ENCODE measurements at regions not wholly inside any gene's neighbourhood (a gene's known extent, or its start where the extent isn't known, plus 50 kb on each side); places are given as distances from the start of the nearest gene placed in this dataset.
"Not testable (repeated sequence)": the region's sequence is repeated elsewhere in the genome, so short reads cannot be mapped to it uniquely, and the experiment has no call there.

DNA sequence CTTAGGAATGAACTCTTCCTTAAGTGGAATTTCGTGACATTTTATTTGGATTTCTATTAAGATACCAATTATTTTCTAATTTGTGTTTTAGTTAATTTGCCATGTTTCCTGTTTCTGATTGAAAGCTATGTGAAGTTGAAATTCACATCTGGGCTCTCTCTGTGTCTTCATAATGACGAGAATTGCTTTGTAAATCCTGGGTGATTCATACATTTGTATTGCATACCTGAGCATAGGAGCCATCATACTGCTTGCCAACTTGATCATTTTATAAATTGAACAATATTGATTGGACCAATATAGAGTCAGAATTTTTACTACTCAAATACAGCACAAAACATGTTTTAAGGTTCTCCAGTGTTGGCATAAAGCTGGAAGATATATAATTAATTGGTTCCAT lies 817.9 kb downstream of the BRINP3 start:
- no peak for DNase-seq (ENCODE audit: low spot score)

DNA sequence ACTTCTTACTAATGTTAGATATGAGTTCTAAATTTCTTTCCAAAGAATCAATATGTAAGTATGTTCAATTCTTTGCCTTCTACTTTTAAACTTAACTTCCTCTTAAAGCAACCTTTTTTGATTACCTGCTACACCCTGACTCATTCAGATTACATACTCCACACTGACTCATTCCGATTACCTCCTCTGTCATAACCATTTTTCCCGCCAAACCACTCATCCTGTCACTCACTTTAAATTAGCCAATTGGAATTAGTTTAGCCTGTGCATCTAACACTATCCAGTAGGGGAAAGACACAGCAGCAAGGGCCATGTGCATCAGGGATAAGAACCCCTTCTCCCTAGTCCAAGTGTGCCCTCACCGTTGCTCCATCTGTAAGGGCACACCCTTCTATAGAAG lies 815.5 kb downstream of the BRINP3 start:
- no peak for DNase-seq (ENCODE audit: low spot score)

DNA sequence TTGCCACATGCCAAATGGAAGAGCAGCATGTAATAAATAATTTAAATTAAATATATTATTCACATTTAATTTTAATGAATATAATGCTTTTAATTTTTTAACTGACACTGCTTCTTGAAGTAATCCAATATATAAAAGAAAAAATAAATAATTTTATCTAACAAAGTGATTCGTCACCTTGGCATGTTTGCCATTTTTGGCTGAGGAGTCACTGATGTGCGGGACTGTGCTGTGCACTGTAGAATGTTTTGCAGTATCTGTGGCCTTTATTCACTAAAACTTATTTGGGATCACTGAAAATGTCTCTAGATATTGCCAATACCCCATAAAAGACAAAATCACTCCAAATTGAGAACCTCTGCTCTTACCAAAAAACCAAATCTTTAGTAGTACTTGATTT lies 807.8 kb downstream of the BRINP3 start:
- no peak for DNase-seq (ENCODE audit: low spot score)

DNA sequence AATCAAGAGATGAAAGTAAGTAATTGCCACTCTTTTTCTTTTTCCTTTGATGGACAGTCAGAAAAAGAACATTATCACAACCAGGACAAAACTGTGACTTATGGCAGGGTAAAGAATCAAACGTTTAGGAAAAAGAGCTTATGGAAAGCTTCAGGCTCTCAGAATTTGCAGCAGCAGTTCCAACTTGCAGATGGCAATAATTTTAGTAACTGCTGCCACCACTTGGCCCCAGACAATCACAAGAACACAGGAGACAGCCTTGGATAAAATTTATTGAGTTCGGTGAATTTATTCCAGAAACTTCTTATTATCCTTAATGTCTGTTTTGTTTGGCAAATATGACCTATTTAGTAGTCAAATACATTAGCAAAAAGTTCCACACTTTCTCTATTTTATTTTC lies 804.4 kb downstream of the BRINP3 start:
- DNase-seq (ENCODE audit: low spot score) = no peak

DNA sequence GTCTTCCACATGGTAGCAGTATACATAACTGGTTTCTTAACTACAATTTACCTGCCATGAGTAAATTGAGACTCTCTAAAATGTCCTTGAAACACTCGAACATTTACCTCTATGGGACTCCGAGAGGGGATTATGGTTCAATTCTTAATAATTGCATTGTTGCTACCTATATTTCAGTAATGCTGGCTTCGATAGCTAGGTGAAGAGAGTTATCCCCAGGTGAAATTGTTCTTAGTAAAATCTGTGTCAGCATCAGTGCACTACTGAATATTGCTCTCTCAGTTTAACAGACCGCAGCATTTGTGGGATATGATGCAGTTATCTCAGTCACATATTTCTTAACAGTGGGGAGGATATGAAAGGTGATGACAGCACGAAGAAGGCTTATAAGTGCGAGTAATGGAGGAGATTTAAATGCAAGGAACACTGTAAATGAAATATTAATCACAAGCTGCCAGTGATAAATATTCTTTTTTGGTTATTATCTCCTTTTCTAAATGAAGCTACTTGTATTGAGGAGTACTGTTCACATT lies 801.9 kb downstream of the BRINP3 start:
- DNase-seq (ENCODE audit: low spot score) = no peak

DNA sequence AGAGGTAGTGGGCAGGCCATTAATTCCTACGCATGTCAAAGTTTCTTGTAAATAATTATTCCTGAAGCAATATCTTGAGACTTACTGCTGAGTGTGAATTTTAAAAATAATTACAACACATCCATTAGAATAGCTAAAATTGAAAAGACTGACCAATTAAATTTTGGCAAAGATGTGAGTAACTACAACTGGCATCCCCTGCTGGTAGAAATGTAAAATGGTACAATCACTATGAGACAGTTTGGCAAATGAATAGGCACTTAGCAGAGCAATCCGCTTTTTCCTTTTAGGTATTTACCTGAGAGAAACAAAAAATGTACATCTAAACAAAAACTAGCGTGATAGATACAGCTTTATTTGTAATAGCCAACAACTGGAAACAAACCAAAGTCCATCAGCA lies 798.9 kb downstream of the BRINP3 start:
- no peak for DNase-seq (ENCODE audit: low spot score)

DNA sequence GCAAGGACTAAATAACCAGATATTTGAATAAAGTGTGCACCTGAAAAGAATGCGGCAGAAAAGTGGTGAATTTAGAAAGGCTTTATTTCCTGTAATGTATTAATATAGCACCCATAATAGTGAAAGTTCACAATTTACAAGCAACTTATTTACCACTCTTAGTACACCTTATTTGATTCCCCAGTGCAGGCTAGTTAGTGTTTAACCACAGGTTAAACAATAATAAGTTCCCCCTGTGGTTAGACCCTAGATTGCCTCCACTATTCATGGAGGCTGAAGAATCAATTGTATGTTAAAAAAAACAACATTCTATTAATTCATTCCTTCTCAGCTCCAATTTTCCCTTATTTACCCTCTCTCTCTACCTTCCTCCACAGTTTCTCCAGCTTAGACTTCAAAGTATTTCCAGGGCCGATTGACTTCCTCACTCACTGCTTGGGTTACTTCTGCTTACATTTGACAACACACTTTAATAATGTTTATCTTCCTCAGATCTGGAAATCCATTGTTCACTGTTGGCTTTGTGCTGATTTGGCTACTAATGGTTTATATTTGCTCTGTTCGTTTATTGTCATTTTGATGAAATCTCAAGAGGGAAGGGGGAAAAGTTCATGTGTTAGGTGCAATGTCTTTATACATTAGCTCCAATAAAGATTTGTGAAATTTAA lies 796.3 kb downstream of the BRINP3 start:
- DNase-seq (ENCODE audit: low spot score) = no peak

DNA sequence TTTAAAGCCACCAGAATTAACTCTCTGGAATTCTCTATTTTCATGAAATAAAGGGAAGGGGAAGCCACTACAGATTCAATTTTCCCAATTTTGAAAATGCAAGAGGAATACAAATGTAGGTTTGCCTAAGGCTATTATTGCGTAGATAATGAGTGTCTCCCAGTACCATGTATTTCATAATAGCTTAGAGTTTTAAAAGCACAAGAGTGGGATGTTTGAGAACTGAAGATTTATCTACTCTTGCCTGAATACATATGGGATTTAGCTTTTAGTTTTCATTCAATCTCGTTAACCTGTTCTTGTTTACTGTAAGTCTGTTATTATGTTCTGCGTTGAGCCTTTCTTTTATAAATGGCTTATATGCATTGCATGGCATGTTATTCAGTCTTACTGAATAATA lies 795.1 kb downstream of the BRINP3 start:
- no peak for DNase-seq (ENCODE audit: low spot score)

DNA sequence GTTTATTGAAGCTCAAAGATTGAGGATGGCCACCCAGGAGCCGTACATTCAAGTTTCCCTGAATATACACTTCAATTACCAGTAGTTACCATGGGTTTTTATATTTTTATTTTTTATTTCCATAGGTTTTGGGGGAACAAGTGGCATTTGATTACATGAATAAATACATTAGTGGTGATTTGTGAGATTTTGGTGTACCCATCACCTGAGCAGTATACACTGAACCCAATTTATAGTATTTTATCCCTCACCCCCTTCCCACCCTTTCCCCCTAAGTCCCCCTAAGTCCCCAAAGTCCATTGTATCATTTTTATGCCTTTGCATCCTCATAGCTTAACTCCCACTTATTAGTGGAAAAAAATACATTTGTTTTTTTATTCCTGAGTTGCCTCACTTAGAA lies 791.4 kb downstream of the BRINP3 start:
- no peak for DNase-seq (ENCODE audit: low spot score)

DNA sequence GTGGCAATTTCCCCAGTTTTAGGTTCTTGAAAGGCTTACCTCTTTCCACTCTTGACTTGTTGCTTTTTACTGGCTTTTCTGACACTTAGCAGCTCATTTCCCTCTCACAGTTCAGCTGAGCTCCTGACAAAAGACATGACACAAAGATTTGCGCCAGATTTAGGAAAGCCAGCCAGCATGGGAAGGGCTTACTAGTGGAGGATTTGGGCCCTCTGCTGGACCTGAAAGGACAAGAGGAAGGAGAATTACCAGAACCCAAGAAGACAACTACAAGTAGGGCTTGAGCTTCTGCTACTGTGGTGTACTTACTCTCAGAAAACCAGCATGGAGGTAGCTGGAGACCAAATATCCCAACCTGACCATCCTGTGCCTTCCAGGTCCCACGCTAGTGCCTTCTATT lies 784.5 kb downstream of the BRINP3 start:
- DNase-seq (ENCODE audit: low spot score) = no peak

DNA sequence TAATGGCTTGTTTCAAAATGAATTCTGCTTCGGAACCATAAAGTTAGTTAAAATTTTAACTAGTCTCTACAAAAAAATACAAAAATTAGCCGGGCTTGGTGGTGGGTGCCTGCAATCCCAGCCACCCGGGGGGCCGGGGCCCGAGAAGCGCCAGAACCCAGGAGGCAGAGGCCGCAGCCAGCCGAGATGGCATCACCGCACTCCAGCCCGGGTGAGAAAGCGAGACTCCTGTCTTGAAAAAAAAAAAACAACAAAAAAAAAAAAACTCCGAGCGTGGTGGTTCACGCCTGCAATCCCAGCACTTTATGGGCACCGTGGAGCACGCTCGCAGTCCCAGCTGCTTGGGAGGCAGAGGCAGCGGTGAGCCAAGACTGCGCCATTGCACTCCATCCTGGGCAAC lies 781.4 kb downstream of the BRINP3 start:
- DNase-seq (ENCODE audit: low spot score) = no peak

DNA sequence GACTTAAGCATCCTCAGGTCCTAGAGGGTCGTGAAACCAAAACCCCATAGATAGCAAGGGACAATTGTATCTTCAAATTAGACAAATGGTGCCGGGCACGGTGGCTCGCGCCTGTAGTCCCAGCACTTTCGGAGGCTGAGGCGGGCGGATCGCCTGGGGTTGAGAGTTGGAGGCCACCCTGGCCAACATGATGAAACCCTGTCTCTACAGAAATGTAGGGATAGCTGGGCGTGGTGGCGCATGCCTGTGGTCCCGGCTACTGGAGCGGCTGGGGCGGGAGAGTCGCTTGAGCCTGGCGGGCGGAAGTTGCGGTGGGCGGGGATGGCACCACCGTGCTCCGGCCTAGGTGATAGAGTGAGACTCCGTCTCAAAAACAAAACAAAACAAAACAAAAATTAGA lies 780.6 kb downstream of the BRINP3 start:
- no peak for DNase-seq (ENCODE audit: low spot score)

DNA sequence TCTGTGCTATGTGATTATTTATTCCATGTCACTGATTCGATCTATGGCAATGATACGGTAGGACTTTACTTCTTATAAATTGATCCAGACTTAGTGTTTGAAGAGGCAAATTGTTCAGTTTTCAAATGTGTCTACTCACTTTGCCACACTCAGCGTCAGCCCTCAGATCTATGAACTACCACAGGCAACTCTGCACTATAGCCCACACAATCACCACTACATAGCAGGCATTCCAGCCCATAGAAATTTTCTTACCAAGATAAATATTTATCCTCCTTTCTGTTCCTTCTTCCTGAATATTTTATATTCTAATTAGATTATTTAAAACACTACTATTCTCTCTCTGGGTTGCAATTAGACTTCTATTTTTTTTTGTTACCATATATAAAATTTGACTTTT lies 776.1 kb downstream of the BRINP3 start:
- DNase-seq (ENCODE audit: low spot score) = no peak

DNA sequence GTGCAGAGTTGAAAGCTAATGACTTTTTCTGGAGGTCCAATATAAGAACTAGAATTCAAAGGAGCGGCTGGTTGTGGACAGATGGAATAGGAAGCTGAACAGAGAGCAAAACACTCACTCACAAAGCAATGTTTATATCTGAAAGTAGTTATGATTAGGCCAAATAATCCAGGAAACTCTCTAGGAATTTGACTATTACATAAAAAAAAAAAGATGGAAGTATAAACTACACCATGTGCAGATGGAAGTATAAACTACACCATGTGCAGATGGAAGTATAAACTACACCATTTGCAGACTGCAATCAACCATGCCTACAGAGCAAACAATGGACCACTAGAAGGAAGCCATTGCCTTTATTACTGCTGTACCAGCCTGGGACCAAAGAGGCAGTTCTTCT lies 771.1 kb downstream of the BRINP3 start:
- no peak for DNase-seq (ENCODE audit: low spot score)

DNA sequence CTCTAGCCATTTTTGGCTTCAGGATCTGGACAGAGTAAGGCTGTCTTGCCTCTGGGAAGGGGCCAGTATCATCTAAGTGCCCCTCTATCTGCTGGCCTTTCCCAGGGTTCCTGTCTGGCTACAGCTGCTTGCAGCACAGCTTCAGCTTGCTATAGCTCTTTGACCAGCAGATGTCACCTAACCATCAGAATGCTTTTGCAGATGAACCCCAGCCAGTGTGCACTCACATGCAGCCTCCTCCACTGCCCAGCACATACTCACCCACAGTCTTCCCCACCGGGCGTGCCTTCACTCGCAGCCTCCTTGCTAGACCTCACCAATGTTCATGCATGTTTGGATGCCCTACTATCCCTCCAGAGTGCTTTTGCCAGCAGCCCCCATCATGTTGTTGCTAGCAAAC lies 769.0 kb downstream of the BRINP3 start:
- DNase-seq (ENCODE audit: low spot score) = no peak

DNA sequence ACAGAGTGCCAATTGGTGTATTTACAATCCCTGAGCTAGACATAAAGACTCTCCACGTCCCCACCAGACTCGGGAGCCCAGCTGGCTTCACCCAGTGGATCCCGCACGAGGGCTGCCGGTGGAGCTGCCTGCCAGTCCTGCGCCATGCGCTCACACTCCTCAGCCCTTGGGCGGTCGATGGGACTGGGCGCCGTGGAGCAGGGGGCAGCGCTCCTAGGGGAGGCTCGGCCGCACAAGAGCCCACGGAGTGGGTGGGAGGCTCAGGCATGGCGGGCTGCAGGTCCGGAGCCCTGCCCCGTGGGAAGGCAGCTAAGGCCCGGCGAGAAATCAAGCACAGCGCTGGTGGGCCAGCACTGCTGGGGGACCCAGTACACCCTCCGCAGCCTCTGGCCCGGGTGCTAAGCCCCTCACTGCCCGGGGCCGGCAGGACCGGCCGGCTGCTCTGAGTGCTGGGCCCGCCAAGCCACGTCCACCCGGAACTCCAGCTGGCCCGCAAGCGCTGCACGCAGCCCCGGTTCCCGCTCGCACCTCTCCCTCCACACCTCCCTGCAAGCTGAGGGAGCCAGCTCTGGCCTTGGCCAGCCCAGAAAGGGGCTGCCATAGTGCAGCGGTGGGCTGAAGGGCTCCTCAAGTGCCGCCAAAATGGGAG lies 759.4 kb downstream of the BRINP3 start:
- DNase-seq (ENCODE audit: low spot score) = not testable (repeated sequence)

DNA sequence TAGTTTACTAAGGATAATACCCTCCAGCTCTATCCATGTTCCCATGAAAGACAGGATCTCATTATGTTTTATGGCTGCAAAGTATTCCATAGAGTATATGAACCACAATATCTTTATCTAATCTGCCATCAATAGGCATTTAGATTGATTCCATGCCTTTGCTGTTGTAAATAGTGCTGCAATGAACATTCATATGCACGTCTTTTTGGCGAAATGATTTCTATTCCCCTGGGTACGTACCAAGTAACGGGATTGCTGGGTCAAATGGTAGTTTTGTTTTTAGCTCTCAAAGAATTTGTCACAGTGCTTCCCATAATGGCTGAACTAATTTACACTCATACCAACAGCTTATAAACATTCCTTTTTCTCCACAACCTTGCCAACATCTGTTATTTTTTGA lies 750.9 kb downstream of the BRINP3 start:
- no peak for DNase-seq (ENCODE audit: low spot score)

DNA sequence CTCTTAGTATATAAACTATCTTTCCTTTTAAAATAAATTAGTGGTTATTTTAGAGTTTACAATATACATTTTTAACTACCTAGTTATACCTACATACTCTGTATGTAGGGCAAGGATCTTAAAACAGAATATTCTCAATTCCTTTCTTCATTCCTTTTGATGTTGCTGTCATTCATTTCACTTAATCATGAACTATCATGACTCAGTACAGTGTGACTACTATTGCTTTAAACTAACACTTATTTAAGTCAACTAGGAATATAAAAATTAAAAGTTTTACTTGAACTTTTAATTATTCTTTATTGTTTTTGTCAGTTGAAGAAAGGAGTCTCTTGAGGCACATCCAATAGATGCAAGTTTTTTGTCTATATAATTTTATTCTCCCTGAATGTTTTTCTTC lies 726.4 kb downstream of the BRINP3 start:
- DNase-seq (ENCODE audit: low spot score) = no peak

DNA sequence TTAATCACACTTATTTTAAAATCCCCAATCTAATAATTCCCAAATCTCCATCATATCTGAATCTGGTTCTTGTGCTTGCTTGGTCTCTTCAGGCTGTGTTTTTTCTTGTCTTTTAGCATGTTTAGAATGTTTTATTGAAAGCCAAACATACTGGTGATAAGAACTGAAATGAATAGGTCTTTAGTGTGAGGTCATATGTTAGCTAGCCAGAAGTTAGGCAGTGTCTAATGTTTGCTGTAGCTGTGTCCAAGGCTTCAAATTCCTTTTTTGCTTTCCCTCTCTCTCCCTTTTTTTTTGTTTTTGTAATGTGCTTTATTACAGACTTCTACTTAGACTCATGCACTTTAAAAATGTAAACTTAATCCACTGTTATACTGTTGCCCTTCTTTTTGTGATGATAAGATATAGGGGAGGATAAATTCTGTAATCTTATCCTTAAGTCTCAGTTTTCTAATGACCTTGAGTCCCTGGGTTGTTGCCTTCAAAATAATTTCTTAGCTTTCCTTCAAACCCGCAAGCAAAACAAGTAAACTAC lies 725.1 kb downstream of the BRINP3 start:
- DNase-seq (ENCODE audit: low spot score) = no peak

DNA sequence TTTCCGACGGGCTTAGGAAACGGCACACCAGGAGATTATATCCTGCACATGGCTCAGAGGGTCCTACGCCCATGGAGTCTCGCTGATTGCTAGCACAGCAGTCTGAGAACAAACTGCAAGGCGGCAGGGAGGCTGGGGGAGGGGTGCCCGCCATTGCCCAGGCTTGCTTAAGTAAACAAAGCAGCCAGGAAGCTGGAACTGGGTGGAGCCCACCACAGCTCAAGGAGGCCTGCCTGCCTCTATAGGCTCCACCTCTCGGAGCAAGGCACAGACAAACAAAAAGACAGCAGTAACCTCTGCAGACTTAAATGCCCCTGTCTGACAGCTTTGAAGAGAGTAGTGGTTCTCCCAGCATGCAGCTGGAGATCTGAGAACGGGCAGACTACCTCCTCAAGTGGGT lies 722.6 kb downstream of the BRINP3 start:
- DNase-seq (ENCODE audit: low spot score) = not testable (repeated sequence)

DNA sequence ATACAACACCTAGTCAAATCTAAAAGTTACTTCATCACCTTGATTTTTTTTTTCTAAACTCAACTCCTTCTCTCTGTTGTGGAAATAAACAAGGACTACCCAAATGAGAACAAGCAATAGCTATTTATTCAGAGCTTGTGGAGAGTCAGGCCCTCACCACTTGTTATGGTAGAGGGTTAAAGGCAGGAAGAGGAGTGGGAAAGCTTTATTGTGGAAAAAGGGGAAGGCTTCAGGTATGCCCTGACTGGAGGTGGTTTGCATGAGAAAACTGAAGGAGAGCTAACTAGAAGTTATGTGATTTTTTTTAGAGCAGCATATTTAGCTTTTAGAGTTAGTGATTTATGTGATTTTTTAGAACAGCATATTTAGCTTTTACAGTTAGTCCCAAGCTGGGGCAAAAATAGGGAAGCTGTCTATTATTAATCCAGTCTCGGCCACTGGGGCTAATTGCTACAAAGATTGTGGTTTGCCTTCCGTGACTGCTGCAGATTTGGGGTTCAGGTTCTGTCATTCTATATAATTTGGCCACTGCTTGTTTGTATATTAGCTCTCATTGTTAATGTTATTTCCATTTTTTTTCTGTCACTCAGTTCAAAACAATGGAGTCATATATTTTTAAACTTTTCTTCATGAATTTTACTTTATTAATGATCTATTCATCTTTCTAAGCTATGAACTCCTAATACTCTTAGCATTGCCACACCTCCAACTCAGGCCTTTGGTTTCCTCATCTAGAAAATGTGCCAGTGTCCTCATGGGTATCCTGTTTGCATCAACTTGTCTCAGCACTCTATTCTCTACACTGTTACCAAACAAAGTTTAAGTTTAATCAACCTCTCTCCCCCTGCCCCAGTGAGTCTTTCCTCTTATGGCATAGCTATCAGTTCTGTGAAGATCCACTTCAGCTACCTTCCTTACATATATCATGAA lies 713.0 kb downstream of the BRINP3 start:
- DNase-seq (ENCODE audit: low spot score) = no peak

DNA sequence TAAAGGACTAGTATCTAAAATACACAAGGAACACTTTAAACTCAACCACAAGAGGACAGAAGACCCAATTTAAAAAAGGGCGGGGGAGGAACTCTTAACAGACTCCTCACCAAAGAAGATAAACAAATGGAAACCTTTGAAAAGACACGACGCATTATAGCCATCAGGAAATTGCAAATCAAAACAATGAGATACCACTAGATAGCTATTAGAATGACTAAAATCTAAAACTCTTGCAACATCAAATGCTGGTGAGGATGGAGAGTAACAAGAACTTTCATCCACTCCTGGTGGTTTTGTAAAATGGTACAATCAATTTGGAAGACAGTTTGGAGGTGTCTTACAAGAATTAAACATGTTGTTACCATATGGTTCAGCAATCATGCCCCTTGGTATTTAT lies 708.2 kb downstream of the BRINP3 start:
- DNase-seq (ENCODE audit: low spot score) = no peak

Data from CD4-positive, alpha-beta T cell treated with Interleukin-6 at 100 ng/mL for 8 hours (primary cell).